ENCODE measurements at regions not wholly inside any gene's neighbourhood (a gene's known extent, or its start where the extent isn't known, plus 50 kb on each side); places are given as distances from the start of the nearest gene placed in this dataset.

DNA sequence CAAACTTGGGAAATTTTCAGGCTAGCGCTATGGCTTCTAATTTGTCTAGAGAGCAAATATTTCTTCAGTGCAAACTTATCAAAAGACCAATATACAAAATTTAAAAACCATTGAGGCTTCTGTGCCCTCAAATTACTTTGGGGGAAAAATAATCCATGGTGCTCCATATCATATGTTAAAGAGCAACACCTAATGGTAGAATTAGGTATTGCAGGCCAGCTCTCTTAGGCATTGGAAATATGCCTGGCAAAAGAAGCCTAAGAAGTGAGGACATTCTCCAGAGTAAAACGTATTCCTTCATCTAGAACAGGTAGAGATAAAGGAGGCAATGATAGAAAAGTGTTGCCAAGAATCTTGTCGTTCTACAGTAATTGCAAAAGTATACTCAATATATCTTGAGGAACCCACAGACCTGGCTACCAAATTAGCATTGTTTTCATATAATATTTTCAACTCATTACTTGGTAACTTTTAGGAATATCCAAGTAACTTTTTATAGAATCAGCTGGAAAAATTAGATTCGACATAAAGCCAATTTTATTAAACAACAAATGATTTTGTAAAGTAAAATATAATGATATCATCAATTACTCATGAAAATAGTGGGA, 401.1 kb downstream of the BCL11A start:
- DNase-seq = no peak

DNA sequence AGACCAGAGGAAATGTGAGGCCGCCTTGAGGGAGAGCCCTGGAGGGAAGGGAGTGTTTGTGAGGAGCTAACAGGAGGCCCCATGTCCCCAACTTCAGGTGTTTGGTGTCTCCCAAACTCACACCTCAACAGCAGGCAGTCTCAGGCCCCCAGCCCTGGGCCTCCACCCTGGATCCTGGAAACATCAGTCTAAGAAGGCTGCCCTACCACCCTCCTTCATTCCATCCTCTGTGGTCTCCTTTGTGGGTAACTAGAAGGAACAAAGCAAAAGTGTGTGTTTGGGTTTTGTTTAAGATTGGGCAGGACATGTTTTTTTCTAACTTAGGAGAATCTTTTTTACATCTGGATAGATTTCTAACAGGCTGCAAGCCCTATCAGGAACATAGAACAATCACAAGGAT, 404.3 kb downstream of the BCL11A start:
- DNase-seq = no peak

DNA sequence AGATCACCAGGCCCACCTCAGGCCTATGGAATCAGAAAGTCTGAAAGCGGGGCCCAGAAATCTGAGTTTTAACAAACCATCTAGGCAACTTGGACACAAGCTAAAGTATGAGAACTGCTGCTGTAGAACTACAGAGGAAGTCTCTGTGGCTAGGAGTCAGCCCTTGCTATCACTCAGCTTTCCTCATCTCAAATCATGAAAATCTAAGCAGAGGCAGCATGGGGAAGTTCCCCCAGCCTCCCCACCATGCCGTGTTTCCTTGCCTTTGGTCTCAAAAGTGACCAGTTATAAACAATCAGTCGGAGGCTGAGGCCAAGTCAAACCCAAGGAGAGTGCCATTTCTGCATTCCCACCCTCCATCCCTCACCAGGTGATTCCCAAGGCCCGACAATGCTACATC, 404.7 kb downstream of the BCL11A start:
- no peak for DNase-seq

DNA sequence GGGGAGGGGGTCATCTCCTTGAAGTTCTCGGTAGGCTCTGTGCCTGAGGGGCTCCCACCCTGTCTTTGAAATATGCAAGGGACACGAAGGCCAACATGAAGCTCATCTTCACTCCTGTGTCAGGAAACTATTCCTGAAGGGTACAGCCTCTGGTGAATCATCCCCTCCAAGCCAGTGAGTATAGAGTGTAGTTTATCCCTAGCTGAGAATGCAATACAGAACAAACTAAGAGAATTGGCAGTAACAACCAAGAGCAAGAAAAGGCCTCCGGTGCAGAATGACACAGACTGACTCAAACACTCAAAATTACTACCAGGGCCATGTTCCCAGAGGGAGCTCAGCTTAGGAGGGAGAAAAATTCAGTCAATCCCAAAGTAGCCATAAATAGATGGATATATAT, 413.3 kb downstream of the BCL11A start:
- DNase-seq = no peak

DNA sequence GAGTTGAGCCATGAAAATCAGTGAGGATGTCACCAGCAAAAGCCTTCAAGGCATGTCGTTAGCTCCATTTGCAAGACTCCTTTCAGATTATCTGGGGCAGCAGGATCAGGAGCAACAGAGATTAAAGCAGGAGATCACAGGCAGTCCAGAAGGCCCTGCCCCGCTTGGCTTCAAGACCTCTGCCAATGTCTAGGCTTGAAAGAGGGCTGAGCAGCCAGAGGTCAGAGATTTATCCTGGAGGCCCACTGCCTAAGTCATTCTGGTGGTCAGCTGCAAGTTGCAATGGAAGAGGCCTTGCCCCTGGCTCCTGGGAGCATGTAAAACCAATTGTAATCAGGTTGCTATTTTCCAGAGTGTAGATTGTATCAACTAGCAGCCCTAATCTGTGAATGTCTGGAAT, 416.5 kb downstream of the BCL11A start:
- DNase-seq = no peak

DNA sequence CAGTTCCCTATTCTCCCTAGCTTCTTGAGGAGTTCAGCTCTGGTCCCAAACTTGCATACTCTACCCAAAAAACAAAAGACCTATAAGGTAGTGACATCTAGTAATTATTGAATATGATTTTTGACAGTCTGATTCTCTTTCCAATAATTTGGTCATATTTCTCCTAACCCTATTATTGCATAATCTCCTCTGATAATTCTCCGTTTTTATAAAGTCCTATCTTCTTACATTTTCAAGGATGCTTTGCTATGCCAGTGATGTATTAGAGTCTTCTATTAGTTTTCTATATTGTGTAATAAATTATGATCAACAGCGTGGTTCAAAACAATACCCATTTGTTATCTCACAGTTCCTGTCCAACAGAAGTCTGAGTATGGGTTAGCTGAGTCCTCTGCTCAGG, 426.3 kb downstream of the BCL11A start:
- no peak for DNase-seq

DNA sequence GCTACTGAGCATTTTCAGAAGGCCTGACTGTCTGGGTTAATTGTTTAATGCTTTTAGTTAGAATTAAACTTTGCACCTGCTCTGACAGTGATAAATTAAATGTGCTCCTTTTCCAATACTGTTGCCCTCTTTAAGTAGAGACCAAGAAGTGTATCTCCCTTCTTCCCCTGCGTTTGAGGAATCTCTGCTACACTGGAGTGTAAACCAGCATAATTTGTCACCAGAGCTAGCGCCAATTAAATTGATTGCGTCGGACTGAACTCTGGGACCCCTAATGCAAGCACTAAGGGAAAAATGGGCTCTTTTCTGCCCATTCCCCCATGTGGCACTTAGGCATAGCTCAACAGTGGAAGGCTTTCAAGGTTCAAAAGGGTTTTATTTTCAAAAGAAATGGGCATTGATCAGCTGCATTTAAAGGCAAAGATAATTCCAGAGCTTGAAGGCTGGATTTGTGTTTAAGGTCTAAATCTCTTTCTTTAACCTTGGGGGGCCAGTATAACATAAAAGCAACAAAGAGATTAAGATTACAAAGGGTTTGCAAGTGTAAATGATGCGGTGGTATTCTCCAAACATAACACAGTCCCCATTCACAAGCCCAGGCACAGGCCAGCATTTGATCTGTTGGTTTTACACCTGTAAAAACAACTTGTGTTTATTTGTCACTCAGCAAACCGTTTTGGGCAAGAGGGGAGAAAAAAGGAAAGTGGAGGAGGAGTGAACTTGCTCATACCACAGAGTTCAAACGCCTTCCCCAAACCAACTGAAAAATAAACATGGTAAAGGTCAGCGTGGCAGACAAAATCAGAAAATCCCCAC, 427.6 kb downstream of the BCL11A start:
- no peak for DNase-seq

DNA sequence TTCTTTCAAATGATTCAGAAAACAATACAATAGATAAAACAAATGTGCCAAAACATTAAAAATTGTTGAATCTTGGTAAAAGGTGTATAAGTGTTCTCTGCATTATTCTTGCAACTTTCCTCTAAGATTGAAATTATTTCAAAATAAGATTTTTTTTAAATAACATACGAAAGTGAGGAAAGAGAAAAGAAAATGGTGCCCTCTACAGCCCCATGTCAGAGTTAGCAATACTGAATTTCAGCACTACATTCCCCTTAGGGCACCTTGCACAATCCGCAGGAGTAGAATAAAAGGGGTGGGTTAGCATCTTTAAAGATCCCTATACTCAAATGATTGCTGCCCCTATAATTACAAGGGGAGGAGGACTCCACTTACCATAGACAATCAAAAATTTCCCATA, 433.7 kb downstream of the BCL11A start:
- DNase-seq = no peak

DNA sequence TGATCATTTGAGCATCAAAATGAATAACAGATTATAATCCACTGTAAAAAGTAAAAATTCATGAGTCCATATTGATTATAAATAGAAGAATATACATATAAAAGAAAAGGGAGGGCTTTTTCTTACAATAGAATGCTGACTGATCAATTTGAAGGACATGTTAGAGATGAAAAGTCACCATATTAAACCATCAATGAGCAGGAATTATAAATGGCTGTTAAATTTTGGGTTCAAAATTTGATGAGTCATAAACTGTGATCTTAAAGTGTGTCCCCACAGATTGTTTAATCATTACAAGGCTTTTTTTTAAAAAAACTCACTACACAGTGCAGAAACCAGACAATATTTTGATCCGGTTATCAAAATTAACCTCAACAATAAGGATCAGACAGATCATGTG, 434.5 kb downstream of the BCL11A start:
- DNase-seq = no peak

DNA sequence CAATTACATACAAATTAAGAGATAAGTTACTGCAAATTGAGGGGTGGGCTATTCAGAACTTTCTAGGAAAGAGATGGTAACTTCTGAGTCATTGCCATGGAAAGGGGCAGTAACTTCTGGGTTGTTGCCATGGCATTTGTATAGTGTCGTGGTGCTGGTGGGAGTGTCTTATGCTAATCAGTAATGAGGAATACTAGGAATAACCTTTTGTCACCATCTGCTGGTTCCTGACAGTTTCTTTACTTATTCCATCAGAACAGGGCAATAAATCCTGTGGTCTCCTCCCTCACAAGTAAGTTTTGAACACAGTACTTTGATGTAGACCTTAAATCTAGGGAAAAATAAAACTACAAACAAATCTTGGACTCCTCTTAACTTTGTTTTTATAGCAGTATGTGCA, 435.4 kb downstream of the BCL11A start:
- no peak for DNase-seq

DNA sequence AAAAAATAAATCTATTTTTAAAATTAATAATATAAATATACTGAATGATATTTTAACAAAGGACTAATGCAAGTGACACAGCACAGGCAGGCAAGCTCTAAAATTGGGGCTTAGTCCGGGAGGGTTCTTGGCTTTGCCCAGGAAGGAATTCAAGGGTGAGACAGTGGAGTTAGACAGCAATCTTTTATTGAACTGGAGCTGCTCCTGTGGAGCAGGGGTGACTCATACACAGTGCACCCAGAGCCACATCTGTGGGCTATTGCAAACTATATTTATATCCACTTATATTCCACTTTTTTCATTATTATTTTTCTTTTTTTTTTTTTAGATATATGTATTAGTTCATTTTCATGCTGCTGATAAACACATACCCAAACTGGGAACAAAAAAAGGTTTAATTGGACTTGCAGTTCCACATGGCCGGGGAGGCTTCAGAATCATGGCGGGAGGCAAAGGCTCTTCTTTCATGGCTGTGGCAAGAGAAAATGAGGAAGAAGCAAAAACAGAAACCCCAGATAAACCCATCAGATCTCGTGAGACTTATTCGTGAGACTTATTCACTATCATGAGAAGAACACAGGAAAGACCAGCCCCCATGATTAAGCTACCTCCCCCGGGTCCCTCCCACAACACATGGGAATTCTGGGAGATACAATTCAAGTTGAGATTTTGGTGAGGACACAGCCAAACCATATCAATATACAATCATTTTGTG, 437.1 kb downstream of the BCL11A start:
- DNase-seq = no peak

DNA sequence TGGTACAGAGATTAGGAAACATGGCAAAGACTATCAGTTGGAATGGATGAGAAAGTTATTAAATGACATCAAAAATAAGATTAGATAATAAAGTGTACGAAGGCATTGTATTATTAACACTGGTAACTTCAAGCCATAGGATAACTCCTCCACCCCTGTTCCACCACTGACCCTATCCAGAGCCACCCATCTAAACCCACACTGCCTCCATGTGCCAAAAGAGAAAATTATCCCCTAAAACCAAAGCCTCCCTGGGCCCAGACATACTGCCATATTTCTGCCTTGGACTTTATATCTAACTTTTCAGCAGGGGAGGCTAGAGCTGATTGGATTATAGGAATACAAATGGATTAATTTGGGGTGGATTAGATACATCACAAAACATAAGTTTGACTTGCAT, 443.7 kb downstream of the BCL11A start:
- no peak for DNase-seq

DNA sequence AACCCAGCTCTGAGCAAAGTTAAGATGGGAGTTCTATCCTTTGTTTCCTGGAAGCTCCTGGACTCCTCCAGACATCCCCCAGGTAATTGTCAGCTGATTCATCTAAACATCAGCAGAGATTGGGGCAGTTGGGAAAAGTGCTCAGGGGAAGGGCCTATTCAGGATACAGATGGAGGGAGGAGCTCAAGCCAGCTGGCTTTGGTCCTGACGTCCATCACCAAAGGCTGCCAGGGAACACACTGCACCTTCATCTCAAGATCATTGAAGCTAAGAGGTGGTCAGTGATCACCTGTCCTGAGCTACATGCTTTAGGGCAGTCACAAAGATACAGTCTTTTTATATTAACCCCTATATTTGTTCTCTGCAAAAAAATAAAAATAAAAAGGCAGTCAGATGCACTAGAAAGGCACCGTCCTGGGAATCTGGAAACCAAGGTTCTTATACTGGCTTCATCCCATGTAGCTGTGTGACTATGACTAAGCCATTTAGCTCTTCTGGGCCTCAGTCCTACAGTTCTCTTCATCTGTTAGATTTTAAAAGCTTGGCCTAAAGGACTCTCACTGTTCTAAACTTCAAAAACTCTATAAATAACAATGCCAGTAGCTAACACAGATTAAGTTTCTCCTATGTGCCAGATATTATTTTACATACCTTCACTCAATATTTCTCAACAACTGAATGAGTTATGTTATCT, 446.5 kb downstream of the BCL11A start:
- DNase-seq = no peak

DNA sequence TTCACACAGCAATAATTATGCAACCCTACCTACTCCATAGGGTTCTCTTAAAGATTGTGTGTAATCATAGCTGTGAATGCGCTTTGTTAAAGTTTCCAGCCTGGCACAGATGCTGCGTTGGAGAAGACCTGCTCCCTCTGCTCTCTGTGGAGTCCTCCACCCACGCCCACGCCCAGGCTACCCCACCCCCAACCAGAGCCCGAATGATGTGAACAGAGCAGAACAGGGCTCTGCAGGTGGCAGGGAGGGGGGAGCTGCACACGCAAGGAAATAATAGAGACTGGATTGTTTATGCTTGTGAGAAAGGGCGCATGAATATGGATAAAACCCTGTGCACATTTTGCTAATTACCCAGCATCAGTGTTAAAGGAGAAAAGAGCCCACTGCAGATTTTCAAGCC, 447.5 kb downstream of the BCL11A start:
- DNase-seq = no peak

DNA sequence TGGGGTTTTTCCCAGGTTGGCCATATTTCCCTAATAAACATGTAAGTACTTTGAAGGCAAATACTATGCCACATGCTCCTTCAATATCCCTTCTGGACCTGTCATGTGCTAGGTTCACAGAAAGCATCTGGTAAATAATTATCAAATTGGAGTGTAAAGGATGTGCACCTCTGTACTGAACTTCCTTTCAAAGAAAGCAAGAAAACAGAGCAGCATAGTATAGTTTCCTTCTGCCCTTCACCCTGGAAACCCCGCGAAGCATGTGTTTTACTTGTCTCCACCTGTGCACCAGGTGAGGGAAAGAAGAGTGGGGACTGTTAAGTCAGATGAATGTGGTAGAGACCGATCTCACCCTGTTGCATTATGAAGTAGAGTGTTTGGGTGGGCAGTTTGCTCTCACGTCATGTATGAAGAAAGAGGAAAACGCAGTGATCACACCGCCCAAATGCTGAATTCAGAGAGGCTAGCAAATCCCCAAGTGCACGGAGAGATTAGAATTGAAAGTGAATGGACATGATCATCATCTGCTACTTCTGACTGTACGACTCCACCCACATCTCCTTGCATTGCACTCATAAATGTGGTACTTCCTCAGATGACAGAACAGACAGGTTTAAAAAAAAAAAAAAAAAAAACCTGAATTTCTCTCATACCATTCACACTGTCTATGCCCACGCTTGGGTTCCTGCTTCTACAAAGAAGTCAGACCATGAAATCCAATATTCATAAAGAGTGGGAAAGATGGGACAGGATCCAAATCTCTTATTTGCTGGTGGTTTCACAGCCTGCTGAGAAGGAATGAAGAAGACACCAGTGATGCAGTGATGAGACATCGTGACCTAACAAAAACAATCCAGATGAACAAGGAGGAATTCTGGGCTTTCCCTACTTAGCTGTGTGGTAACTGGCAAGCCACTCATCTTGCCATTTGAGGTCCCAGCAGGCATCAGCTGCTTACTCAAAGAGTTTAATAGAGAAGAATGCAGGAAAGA, 448.6 kb downstream of the BCL11A start:
- DNase-seq = no peak

DNA sequence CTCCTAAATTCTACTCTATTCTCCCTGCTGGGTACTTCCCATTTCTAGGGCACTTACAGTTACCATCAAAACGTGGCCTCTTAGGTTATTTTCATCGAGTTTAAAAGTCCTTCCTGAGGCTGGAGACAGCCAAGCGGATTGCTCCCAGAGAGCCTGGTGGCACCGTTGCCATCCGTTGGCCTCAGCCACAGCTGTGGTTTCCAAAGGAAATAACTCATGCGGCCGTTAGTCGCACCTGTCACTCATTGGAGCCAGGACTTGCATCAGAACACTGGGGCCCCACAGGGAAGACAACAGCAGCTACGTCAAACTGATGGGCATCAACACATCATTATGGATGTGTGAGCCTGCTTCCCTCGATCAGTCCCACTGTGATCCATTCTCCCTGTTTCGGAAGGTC, 453.4 kb downstream of the BCL11A start:
- DNase-seq = no peak

DNA sequence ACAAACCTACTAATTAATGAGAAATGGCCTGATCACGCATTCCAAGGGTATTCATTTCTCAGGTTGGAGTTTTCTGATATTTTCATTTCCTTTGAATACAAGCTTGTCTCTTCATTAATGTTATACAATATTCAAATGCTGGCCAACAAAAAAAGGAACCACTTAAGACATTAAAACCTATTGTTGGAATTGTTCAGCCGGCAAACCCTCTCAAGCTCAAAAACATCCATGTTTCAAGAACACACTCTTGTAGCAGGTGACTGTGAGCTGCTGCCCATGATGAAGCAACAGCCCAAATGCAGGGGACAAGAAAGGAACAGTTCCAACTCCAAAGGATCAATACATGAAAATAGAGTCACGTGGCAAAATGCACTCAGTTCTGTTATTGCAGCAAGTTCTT, 454.5 kb downstream of the BCL11A start:
- DNase-seq = no peak

DNA sequence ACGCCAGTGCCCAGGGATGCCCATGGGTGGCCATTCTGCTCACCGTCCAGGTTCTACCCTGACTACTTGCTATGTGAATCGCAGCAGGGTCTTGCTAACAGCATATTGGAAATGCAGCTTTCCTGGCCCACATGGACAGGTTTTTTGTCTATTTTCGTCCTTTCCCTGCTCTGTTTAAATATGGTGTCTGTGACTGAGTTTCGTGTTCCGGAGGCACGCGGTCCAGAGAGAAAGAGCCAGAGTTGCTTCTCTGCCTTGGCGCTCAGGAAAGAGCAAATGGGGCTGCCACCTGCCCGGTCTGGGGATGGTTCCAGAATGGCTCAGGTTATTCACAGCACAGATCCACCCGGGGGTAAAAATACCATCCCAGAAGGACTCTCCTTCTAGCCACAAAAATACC, 456.2 kb downstream of the BCL11A start:
- DNase-seq = no peak

DNA sequence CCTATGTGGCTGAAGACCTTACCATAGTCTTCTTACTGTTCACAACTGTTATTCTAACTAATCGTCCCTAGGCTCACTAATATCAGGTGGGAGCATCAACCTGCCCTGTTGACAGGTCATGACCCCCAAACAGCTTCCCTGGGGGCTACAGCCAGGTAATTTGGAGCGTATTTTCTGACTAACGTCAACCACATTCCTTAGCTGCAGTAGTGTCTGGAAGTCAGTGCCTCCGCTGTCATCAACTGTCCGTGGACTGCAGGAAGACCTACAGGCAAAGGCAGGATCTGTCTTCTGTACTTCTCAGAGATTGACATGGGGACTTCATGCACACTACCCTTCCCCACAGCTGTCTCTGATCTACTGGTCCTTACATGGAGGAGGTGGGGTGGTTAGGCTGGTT, 456.9 kb downstream of the BCL11A start:
- no peak for DNase-seq

DNA sequence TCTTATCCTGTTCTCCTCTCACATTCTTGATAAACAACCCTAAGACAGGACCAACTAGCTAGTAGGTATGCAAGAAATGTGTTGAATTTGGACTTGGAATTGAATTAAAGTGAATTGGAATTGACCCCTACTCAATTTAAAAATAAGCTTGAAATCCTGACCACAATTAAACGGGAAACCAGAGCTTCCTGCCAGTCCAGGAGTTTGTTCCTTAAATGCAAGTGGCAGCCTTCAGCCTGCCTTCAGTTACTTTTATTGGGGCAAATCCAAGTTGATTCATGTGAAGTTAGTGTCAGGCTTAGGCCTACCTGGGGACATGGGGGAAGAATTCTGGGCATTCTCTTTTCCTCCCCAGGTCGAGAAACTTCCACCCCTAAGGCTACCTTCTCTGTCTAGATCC, 457.6 kb downstream of the BCL11A start:
- DNase-seq = no peak

DNA sequence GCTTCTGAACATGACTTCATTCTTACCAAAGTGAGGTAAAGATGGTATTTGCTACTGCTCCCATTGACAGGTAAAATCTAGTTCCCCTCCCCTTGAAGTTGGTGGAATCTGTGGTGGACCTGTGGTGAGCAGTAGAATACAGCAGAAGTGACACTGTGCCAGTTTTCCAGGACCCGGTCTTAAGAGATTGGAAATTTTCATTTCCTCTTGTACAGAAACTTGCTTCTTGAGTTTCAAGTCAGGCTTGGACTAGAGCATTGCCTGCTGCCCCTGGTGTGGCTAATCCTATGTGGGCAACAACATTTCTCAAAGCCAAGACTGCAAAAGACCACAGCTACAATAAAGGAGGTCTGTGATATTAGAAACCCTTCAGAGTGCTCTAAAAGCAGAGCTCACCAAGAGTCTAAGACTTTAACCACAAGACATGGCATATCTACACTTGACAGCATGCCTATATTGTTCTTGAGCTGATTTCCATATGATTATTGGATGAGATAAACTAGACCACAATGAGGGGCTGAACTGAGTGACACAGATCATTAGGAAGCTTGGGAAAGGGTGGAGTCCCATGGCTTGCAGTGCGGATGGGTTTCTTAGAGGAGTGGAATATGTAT, 458.1 kb downstream of the BCL11A start:
- DNase-seq = no peak

DNA sequence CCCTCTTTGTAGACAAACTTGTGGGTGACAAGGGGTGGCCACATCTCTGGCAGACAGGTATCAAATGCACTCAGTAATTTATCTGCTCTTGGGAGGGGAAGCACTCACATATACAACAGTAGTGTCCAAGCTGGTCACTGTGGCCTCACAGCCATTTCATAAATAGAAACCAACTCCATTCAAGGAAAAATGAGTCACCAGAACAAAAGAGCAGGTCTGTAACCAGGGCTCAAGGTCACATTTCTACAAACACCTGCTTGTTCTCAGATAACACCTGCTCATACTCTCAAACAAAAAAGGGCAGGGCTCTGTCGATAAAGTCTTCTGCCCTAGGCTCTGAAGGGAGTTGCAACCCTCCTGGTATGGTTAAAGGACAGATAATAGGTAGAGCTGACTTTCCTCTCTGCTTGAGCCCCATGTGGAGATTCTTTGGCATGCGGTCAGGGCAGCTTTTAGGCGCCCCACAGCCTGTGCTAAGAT, 459.0 kb downstream of the BCL11A start:
- peak; percentile 25 for DNase-seq
